Hepatocyte (in vitro differentiated cells): ENCODE measurements at regions not wholly inside any gene's neighbourhood (a gene's known extent, or its start where the extent isn't known, plus 50 kb on each side); places are given as distances from the start of the nearest gene placed in this dataset.

Experiments
- CTCF ChIP-seq: fragments of 200-600 bp; sonication (generic); IDR thresholded peaks from 2 replicates; pipeline ENCODE4 v1.5.1; 2016; ENCODE audit warnings: antibody characterized with exemption, mild to moderate bottlenecking; ENCODE audit not compliant: poor library complexity
- EZH2 ChIP-seq: fragments of 200-600 bp; sonication (generic); IDR thresholded peaks from 2 replicates; pipeline ENCODE4 v1.6.1; 2016; ENCODE audit warnings: antibody characterized with exemption, mild to moderate bottlenecking, borderline replicate concordance
- EZH2phosphoT487 ChIP-seq: fragments of 200-600 bp; sonication (generic); IDR thresholded peaks from one replicate; pipeline ENCODE4 v1.6.1; 2018; ENCODE audit warnings: antibody characterized with exemption, mild to moderate bottlenecking, low read depth, moderate library complexity; ENCODE audit not compliant: unreplicated experiment, severe bottlenecking

GRCh38 chr2:16294791-16295190, 354.4 kb downstream of the MYCN start:
- TF ChIP-seq CTCF (no peak), EZH2 (no peak), EZH2phosphoT487 (no peak)
